OCI-LY1 (cell line): ENCODE measurements at regions not wholly inside any gene's neighbourhood (a gene's known extent, or its start where the extent isn't known, plus 50 kb on each side); places are given as distances from the start of the nearest gene placed in this dataset.

Source experiments
- CTCF ChIP-seq: fragments of 200-600 bp; sonication (generic), shearing (Covaris generic); IDR thresholded peaks from 2 replicates; pipeline ENCODE4 v1.5.1; 2017; ENCODE audit warnings: mild to moderate bottlenecking, antibody characterized with exemption, low read length, moderate library complexity, mixed read lengths
- EZH2 ChIP-seq: fragments of 200-600 bp; sonication (generic), shearing (Covaris generic); IDR thresholded peaks from 2 replicates; pipeline ENCODE4 v1.8.0; 2017; ENCODE audit warnings: borderline replicate concordance, mixed run types, mild to moderate bottlenecking, antibody characterized with exemption, low read length, moderate library complexity, mixed read lengths

GRCh38 chr14:106087837-106088236 is 561.5 kb downstream of the TMEM121 start:
- TF ChIP-seq CTCF, result no peak
- TF ChIP-seq EZH2, result no peak
